WTC11 (cell line): ENCODE measurements at regions not wholly inside any gene's neighbourhood (a gene's known extent, or its start where the extent isn't known, plus 50 kb on each side); places are given as distances from the start of the nearest gene placed in this dataset.

Experiments
- ATAC-seq: fragments of 200-7000 bp; cut with Tn5 transposase; 2 replicates; pipeline ENCODE4 v1.10.0; 2021; ENCODE audit warnings: mild to moderate bottlenecking, moderate library complexity
- CTCF ChIA-PET: fragments of 300-600 bp; sonication (Branson Sonifier 250); formaldehyde crosslinking; loops from one replicate; lab custom pipeline; 2021; ENCODE audit warnings: antibody characterized with exemption; lab: Charles Lee
- POLR2A ChIA-PET: fragments of 350-600 bp; sonication (Branson Sonifier 250); formaldehyde crosslinking; loops from one replicate; lab custom pipeline; 2021; ENCODE audit warnings: antibody characterized with exemption; lab: Charles Lee
- DNase-seq: peaks from one replicate; pipeline ENCODE4 v3.0.0; 2021; ENCODE audit warnings: low spot score
- H3K27ac Mint-ChIP-seq: 2 replicates; pipeline ENCODE4 v1.8.0; 2021; ENCODE audit warnings: mixed read lengths
- H3K27me3 Mint-ChIP-seq: 2 replicates; pipeline ENCODE4 v1.8.0; 2021; ENCODE audit warnings: low read depth, mild to moderate bottlenecking, moderate library complexity, mixed read lengths
- H3K36me3 Mint-ChIP-seq: 2 replicates; pipeline ENCODE4 v1.8.0; 2021; ENCODE audit warnings: mixed read lengths
- H3K4me1 Mint-ChIP-seq: 2 replicates; pipeline ENCODE4 v1.8.0; 2022; ENCODE audit warnings: mixed read lengths
- H3K4me3 Mint-ChIP-seq: 2 replicates; pipeline ENCODE4 v1.8.0; 2021; ENCODE audit warnings: mild to moderate bottlenecking, moderate library complexity, mixed read lengths
- H3K9me3 Mint-ChIP-seq: 2 replicates; pipeline ENCODE4 v1.8.0; 2021; ENCODE audit warnings: mixed read lengths
- CBFB ChIP-seq: sonication (generic); formaldehyde crosslinking; IDR thresholded peaks from 2 replicates; pipeline ENCODE4 v1.8.1; 2022; ENCODE audit warnings: mild to moderate bottlenecking, low read depth, missing genetic modification reagents
- CREM ChIP-seq: sonication (generic); formaldehyde crosslinking; IDR thresholded peaks from 2 replicates; pipeline ENCODE4 v1.8.1; 2022; ENCODE audit warnings: mild to moderate bottlenecking, missing genetic modification reagents, moderate library complexity
- ERG ChIP-seq: fragments of 250-450 bp; sonication (Bioruptor Pico); IDR thresholded peaks from 2 replicates; pipeline ENCODE4 v1.8.0; 2021; ENCODE audit warnings: mild to moderate bottlenecking
- ETV6 ChIP-seq: sonication (generic); formaldehyde crosslinking; IDR thresholded peaks from 2 replicates; pipeline ENCODE4 v1.8.1; 2022; ENCODE audit warnings: mild to moderate bottlenecking, missing genetic modification reagents
- FOXK1 ChIP-seq: sonication (generic); formaldehyde crosslinking; IDR thresholded peaks from 2 replicates; pipeline ENCODE4 v1.8.0; 2022; ENCODE audit warnings: mild to moderate bottlenecking, moderate library complexity, missing genetic modification reagents
- FOXP4 ChIP-seq: sonication (generic); formaldehyde crosslinking; IDR thresholded peaks from 2 replicates; pipeline ENCODE4 v1.8.0; 2022; ENCODE audit warnings: mild to moderate bottlenecking, missing genetic modification reagents
- GRHL2 ChIP-seq: fragments of 250-450 bp; sonication (Bioruptor Pico); IDR thresholded peaks from 2 replicates; pipeline ENCODE4 v1.8.0; 2022; ENCODE audit warnings: mild to moderate bottlenecking, moderate library complexity; ENCODE audit not compliant: insufficient replicate concordance, severe bottlenecking
- HMGA2 ChIP-seq: fragments of 250-450 bp; sonication (Bioruptor Pico); IDR thresholded peaks from 2 replicates; pipeline ENCODE4 v1.4.0; 2021; ENCODE audit warnings: mild to moderate bottlenecking, moderate library complexity
- HMGXB4 ChIP-seq: sonication (generic); formaldehyde crosslinking; IDR thresholded peaks from 2 replicates; pipeline ENCODE4 v1.8.1; 2023; ENCODE audit warnings: mild to moderate bottlenecking, moderate library complexity, missing genetic modification reagents
- MYBL2 ChIP-seq: sonication (generic); formaldehyde crosslinking; IDR thresholded peaks from 2 replicates; pipeline ENCODE4 v1.8.1; 2023; ENCODE audit warnings: mild to moderate bottlenecking, moderate library complexity, missing genetic modification reagents
- NFYB ChIP-seq: sonication (generic); formaldehyde crosslinking; conservative IDR thresholded peaks from 2 replicates; pipeline ENCODE4 v1.8.0; 2022; ENCODE audit warnings: low read depth, missing genetic modification reagents
- PRDM15 ChIP-seq: sonication (generic); formaldehyde crosslinking; IDR thresholded peaks from 2 replicates; pipeline ENCODE4 v1.8.0; 2022; ENCODE audit warnings: missing genetic modification reagents
- RORB ChIP-seq: fragments of 250-450 bp; sonication (Bioruptor Pico); IDR thresholded peaks from 2 replicates; pipeline ENCODE4 v1.9.0; 2021; ENCODE audit warnings: mild to moderate bottlenecking
- ZBTB43 ChIP-seq: sonication (generic); formaldehyde crosslinking; IDR thresholded peaks from 2 replicates; pipeline ENCODE4 v1.8.1; 2023; ENCODE audit warnings: mild to moderate bottlenecking, missing genetic modification reagents
- ZNF121 ChIP-seq: sonication (generic); formaldehyde crosslinking; IDR thresholded peaks from 2 replicates; pipeline ENCODE4 v1.8.0; 2023; ENCODE audit warnings: missing genetic modification reagents
- ZNF232 ChIP-seq: sonication (generic); formaldehyde crosslinking; IDR thresholded peaks from 2 replicates; pipeline ENCODE4 v1.8.0; 2022; ENCODE audit warnings: mild to moderate bottlenecking, missing genetic modification reagents
- ZNF396 ChIP-seq: fragments of 250-450 bp; sonication (Bioruptor Pico); IDR thresholded peaks from 2 replicates; pipeline ENCODE4 v1.8.0; 2021; ENCODE audit warnings: mild to moderate bottlenecking, moderate library complexity, borderline replicate concordance
- ZNF532 ChIP-seq: fragments of 250-450 bp; sonication (Bioruptor Pico); IDR thresholded peaks from 2 replicates; pipeline ENCODE4 v1.9.0; 2021; ENCODE audit warnings: mild to moderate bottlenecking, borderline replicate concordance

GRCh38 chr13:37295573-37295972 is 190.1 kb upstream of the CSNK1A1L start:
- ChIA-PET CTCF (no interaction called here), POLR2A (no interaction called here)
- no peaks in the 10 kb centered on the region for H3K36me3 Mint-ChIP-seq
- TF ChIP-seq CREM (CRISPR knock-in tag), result no peak
- no peak for TF ChIP-seq HMGA2 (CRISPR knock-in tag)
- no peak for TF ChIP-seq ETV6
- TF ChIP-seq FOXK1 (CRISPR knock-in tag), result no peak
- TF ChIP-seq CBFB (CRISPR knock-in tag), result no peak
- no peak for TF ChIP-seq ZNF121 (CRISPR knock-in tag)
- TF ChIP-seq NFYB (CRISPR knock-in tag), result no peak
- no peak for TF ChIP-seq ZNF532 (CRISPR knock-in tag)
- no peak overlapping the region for H3K4me3 Mint-ChIP-seq
- peaks cover 3% of the 10 kb centered on the region; the same call in 1 of the 2 replicates for H3K4me1 Mint-ChIP-seq
- H3K27ac Mint-ChIP-seq, result no peak overlapping the region
- peaks cover 10% of the 10 kb centered on the region for H3K9me3 Mint-ChIP-seq
- no peaks in the 10 kb centered on the region for H3K27me3 Mint-ChIP-seq
- no peak for ATAC-seq
- no peak for DNase-seq

GRCh38 chr13:37295071-37295470 is 189.6 kb upstream of the CSNK1A1L start:
- CTCF ChIA-PET, result no interaction called here
- POLR2A ChIA-PET, result no interaction called here

GRCh38 chr13:37294472-37294871 is 189.0 kb upstream of the CSNK1A1L start:
- H3K27me3 Mint-ChIP-seq, result no peaks in the 10 kb centered on the region
- no peak for DNase-seq
- H3K4me1 Mint-ChIP-seq, result peaks cover 2% of the 10 kb centered on the region; the same call in 1 of the 2 replicates
- H3K27ac Mint-ChIP-seq, result no peak overlapping the region
- POLR2A ChIA-PET, result no interaction called here
- peaks cover 10% of the 10 kb centered on the region for H3K9me3 Mint-ChIP-seq
- no peak for ATAC-seq
- H3K4me3 Mint-ChIP-seq, result no peak overlapping the region
- CTCF ChIA-PET, result no interaction called here
- H3K36me3 Mint-ChIP-seq, result no peaks in the 10 kb centered on the region
- TF ChIP-seq PRDM15 (CRISPR knock-in tag) (no peak), FOXP4 (CRISPR knock-in tag) (no peak), HMGXB4 (CRISPR knock-in tag) (no peak), ZNF232 (CRISPR knock-in tag) (no peak)

More at GRCh38 chr13:37295071-37295470, 189.6 kb upstream of the CSNK1A1L start:
- Mint-ChIP-seq H3K4me1 (peaks cover 3% of the 10 kb centered on the region; the same call in 1 of the 2 replicates), H3K4me3 (no peak overlapping the region), H3K27me3 (no peaks in the 10 kb centered on the region), H3K27ac (no peak overlapping the region), H3K9me3 (peaks cover 10% of the 10 kb centered on the region), H3K36me3 (no peaks in the 10 kb centered on the region)
- ATAC-seq (no peak), DNase-seq (no peak)
- TF ChIP-seq RORB (CRISPR knock-in tag) (no peak), ZNF396 (CRISPR knock-in tag) (no peak), ERG (CRISPR knock-in tag) (no peak), GRHL2 (CRISPR knock-in tag) (no peak), MYBL2 (CRISPR knock-in tag) (no peak), ZBTB43 (CRISPR knock-in tag) (no peak), HMGA2 (CRISPR knock-in tag) (no peak)
